Fibroblast of the aortic adventitia (primary cell): ENCODE measurements at regions not wholly inside any gene's neighbourhood (a gene's known extent, or its start where the extent isn't known, plus 50 kb on each side); places are given as distances from the start of the nearest gene placed in this dataset.

ENCODE experiments used
- DNase-seq: peaks from one replicate; pipeline ENCODE4 v3.0.0-alpha.2; 2010; ENCODE audit warnings: low read depth
- H3K4me3 ChIP-seq: 2 replicates; pipeline ENCODE4 v1.5.1; 2011; ENCODE audit warnings: low read depth, mild to moderate bottlenecking, control low read depth, low read length, moderate library complexity
- TF ChIP-seq, protein P1 (sequence below): IDR thresholded peaks from 2 replicates; pipeline ENCODE4 v1.5.1; 2011; ENCODE audit warnings: mild to moderate bottlenecking, low read length, control low read depth, inconsistent platforms; ENCODE audit not compliant: insufficient read depth

GRCh38 chr1:60894130-60894529, 188.2 kb upstream of the NFIA start:
- H3K4me3 ChIP-seq: no peak overlapping the region
- TF ChIP-seq, protein P1, sequence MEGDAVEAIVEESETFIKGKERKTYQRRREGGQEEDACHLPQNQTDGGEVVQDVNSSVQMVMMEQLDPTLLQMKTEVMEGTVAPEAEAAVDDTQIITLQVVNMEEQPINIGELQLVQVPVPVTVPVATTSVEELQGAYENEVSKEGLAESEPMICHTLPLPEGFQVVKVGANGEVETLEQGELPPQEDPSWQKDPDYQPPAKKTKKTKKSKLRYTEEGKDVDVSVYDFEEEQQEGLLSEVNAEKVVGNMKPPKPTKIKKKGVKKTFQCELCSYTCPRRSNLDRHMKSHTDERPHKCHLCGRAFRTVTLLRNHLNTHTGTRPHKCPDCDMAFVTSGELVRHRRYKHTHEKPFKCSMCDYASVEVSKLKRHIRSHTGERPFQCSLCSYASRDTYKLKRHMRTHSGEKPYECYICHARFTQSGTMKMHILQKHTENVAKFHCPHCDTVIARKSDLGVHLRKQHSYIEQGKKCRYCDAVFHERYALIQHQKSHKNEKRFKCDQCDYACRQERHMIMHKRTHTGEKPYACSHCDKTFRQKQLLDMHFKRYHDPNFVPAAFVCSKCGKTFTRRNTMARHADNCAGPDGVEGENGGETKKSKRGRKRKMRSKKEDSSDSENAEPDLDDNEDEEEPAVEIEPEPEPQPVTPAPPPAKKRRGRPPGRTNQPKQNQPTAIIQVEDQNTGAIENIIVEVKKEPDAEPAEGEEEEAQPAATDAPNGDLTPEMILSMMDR: no peak
- DNase-seq: no peak

DNA sequence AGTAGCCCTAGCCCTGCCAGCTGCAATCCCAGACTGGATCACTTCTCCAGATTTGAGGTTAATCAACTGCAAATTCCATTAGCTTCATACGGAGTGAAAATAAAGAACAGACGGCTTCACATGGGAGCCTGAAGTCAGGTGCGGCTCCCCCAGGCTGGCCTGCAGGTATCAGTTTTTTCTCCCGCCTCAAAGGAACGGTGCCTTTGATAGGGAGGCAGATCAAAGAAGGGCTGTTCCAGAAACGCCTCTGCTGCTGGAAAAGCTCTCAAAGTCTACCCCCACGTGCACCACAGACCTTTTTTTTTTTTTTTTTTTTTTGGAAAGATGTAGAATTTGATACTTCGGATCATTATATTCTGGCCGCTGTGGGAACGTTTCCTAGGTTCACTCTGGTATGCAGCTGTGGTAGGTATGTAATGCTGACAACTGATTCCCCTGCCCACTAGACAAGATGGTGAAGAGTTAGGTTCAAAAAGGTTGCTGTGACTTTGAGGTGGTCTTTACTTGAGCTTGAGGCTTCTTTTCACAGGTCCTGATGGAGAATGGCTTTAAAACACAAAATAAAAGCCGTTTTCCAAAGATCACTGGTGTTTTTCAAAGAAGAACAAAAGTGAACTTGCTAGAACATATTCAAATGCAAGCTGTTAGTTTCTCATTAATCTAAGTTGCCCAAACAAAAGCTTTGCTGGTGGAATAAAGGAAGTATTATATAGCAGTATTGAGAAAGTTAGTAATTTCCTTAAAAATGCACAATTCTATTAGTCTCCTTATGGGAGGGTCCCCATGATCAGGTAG, 189.0 kb upstream of the NFIA start:
- TF ChIP-seq, protein P1: no peak
- DNase-seq: no peak
- H3K4me3 ChIP-seq: no peak overlapping the region

- TF ChIP-seq, protein P1: no peak
- no peak for DNase-seq
- H3K4me3 ChIP-seq: no peak overlapping the region
Measured at GRCh38 chr1:60891765-60892164, 190.6 kb upstream of the NFIA start.

- DNase-seq: no peak
- TF ChIP-seq, protein P1: no peak
Measured at GRCh38 chr1:60891281-60891680, 191.1 kb upstream of the NFIA start.

DNA sequence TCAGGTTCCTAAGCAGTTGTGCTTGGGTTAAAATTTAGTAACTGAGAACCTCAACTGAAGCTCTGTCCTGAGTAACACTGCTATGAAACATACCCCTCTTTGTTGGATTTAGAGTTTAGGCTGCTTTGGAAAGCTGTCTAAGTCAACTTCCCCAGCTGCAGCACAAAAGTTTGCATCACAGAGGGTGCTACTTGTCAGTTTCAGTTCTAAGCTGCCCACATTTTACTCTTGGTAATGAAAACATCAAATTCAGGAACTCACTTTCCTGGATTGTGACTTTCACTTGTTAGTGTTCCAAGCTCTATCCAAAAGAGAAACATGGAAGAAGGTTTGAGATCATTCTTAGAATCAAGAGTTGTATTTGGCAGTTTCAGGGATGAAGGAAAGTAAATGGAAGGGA, 191.7 kb upstream of the NFIA start:
- TF ChIP-seq, protein P1: no peak
- H3K4me3 ChIP-seq: no peak overlapping the region
- no peak for DNase-seq

More at GRCh38 chr1:60891281-60891680, 191.1 kb upstream of the NFIA start:
- H3K4me3 ChIP-seq: no peak overlapping the region

DNA sequence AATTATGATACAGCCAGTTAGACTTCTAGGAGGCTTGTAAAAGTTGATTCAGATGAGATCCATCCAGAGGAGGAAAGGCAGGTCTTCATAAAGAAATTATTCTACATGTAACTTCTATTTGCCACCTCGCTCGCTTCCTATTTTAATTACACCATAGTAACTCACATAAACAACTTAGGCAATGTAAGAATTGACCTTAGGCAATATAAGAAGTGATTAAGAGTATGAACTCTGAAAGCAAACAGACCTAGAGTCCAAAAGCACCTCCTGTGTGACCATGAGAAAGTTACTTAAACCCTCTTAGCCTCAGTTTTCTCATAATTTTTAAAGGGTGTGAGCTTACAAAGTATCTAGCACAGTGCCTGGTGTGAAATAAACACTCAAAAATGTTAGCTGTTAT, 192.7 kb upstream of the NFIA start:
- no peak for DNase-seq
- no peak overlapping the region for H3K4me3 ChIP-seq
- TF ChIP-seq, protein P1: no peak

GRCh38 chr1:60888126-60888525, 194.2 kb upstream of the NFIA start:
- TF ChIP-seq, protein P1: no peak
- DNase-seq: no peak
- no peak overlapping the region for H3K4me3 ChIP-seq
